K562 (cell line): ENCODE measurements at regions not wholly inside any gene's neighbourhood (a gene's known extent, or its start where the extent isn't known, plus 50 kb on each side); places are given as distances from the start of the nearest gene placed in this dataset.

Experiments used
- ARID3B ChIP-seq: fragments of 250-450 bp; sonication (Bioruptor Pico); IDR thresholded peaks from 2 replicates; pipeline ENCODE4 v1.4.0; 2020; ENCODE audit warnings: borderline replicate concordance
- CHCHD3 ChIP-seq: fragments of 250-450 bp; sonication (Bioruptor Pico); IDR thresholded peaks from 2 replicates; pipeline ENCODE4 v2.1.2; 2022; ENCODE audit warnings: mild to moderate bottlenecking
- DPF2 ChIP-seq: fragments of 450-650 bp; IDR thresholded peaks from 2 replicates; pipeline ENCODE4 v1.6.1; 2016
- FOSL1 ChIP-seq: fragments of 200-800 bp; sonication (Bioruptor generic); conservative IDR thresholded peaks from 2 replicates; pipeline ENCODE4 v1.6.1; 2016; ENCODE audit warnings: missing genetic modification characterization, missing compliant biosample characterization
- GTF2A2 ChIP-seq: IDR thresholded peaks from 2 replicates; pipeline ENCODE4 v1.6.1; 2016; ENCODE audit warnings: mild to moderate bottlenecking, missing genetic modification characterization, missing compliant biosample characterization
- HMG20A ChIP-seq: fragments of 450-650 bp; formaldehyde crosslinking; conservative IDR thresholded peaks from 2 replicates; pipeline ENCODE4 v1.4.0; 2020; ENCODE audit warnings: mild to moderate bottlenecking, mixed read lengths
- MEIS2 ChIP-seq: fragments of 450-650 bp; IDR thresholded peaks from 2 replicates; pipeline ENCODE4 v1.6.1; 2014; ENCODE audit warnings: mild to moderate bottlenecking; ENCODE audit not compliant: partially characterized antibody
- NKRF ChIP-seq: fragments of 450-650 bp; IDR thresholded peaks from 2 replicates; pipeline ENCODE4 v1.6.1; 2016; ENCODE audit warnings: borderline replicate concordance
- SNIP1 ChIP-seq: fragments of 450-650 bp; IDR thresholded peaks from 2 replicates; pipeline ENCODE4 v1.7.1; 2017; ENCODE audit warnings: low read depth, mild to moderate bottlenecking
- SRF ChIP-seq, 2 experiments: fragments of 250-450, 450-650 bp in 1 of 2; sonication (Bioruptor Pico) in 1 of 2; sonication (generic) in 1 of 2; formaldehyde crosslinking; IDR thresholded peaks; 2 replicates each; pipeline versions ENCODE4 v1.5.0 to v1.5.1; 2020 to 2022; ENCODE audit warnings: mild to moderate bottlenecking in 1 of 2, missing genetic modification reagents in 1 of 2
- TCF7 ChIP-seq: sonication (generic); IDR thresholded peaks from 2 replicates; pipeline ENCODE4 v1.6.1; 2016; ENCODE audit warnings: antibody characterized with exemption, borderline replicate concordance
- ZBTB5 ChIP-seq: fragments of 450-650 bp; IDR thresholded peaks from 2 replicates; pipeline ENCODE4 v1.6.1; 2017; ENCODE audit warnings: antibody characterized with exemption
- ZNF143 ChIP-seq: sonication (generic); formaldehyde crosslinking; IDR thresholded peaks from 2 replicates; pipeline ENCODE4 v1.9.0; 2022; ENCODE audit warnings: mild to moderate bottlenecking, missing genetic modification reagents
- ZNF197 ChIP-seq: fragments of 200-800 bp; sonication (Bioruptor generic); IDR thresholded peaks from 2 replicates; pipeline ENCODE4 v1.6.1; 2016; ENCODE audit warnings: low read depth, missing genetic modification characterization, missing compliant biosample characterization
- ZNF384 ChIP-seq: IDR thresholded peaks from 2 replicates; pipeline ENCODE4 v1.6.1; 2012; ENCODE audit warnings: low read depth, low read length, improper control_type of control experiment
- ZNF592 ChIP-seq: fragments of 450-650 bp; IDR thresholded peaks from 2 replicates; pipeline ENCODE4 v1.6.1; 2017; ENCODE audit warnings: antibody characterized with exemption, mild to moderate bottlenecking
- ZNF639 ChIP-seq, 2 experiments: fragments of 200-800 bp in 1 of 2; sonication (Bioruptor generic) in 1 of 2; sonication (generic) in 1 of 2; formaldehyde crosslinking in 1 of 2; IDR thresholded peaks in 1 of 2; conservative IDR thresholded peaks in 1 of 2; 2 replicates each; pipeline versions ENCODE4 v1.5.0 to v1.6.1; 2016 to 2020; ENCODE audit warnings: missing compliant biosample characterization in 1 of 2, missing genetic modification characterization in 1 of 2, missing genetic modification reagents in 1 of 2
- ZNF79 ChIP-seq: fragments of 250-450 bp; sonication (Bioruptor Pico); IDR thresholded peaks from 2 replicates; pipeline ENCODE4 v1.4.0; 2020; ENCODE audit warnings: low read depth, mild to moderate bottlenecking, moderate library complexity

GRCh38 chr3:171950373-171950772 lies 89.0 kb upstream of the FNDC3B start (continued):
- TF ChIP-seq ZNF592 (no peak), ZNF639 (CRISPR knock-in tag; conservative IDR thresholded peaks at IDR 0.05 in 1 of 2, IDR thresholded peaks at IDR 0.05 in 1 of 2) (no peak), GTF2A2 (tag) (no peak), ARID3B (CRISPR knock-in tag) (no peak), NKRF (no peak), SNIP1 (no peak), HMG20A (no peak), ZNF384 (no peak), ZNF197 (no peak), DPF2 (0 out of 2 replicates have a peak, but pooled peaks have one; percentile 21), FOSL1 (tag) (peak; percentile 52), CHCHD3 (CRISPR knock-in tag) (no peak), SRF (CRISPR knock-in tag; IDR thresholded peaks at IDR 0.05) (no peak), TCF7 (no peak), ZNF79 (CRISPR knock-in tag) (no peak), ZBTB5 (no peak), ZNF143 (no peak), MEIS2 (peak; percentile 10)
